IMR-90 (cell line): ENCODE measurements at regions not wholly inside any gene's neighbourhood (a gene's known extent, or its start where the extent isn't known, plus 50 kb on each side); places are given as distances from the start of the nearest gene placed in this dataset.

ENCODE experiments used
- ATAC-seq: fragments of 200-7000 bp; cut with Tn5 transposase; 2 replicates; pipeline ENCODE4 v1.9.1; 2020; ENCODE audit warnings: low read depth, mild to moderate bottlenecking, moderate library complexity
- BruUV-seq: library from RNA; stranded (reverse); fragments of 400-500 nt; replicated peaks from 2 replicates; lab custom pipeline; 2021; lab: Mats Ljungman, UMichigan
- CTCF ChIA-PET: fragments of 300-600 bp; formaldehyde crosslinking; extraction: SDS; loops from one replicate; lab custom pipeline; 2021; ENCODE audit warnings: antibody characterized with exemption; lab: Yijun Ruan, JAX
- POLR2A ChIA-PET: fragments of 300-600 bp; sonication (Branson Sonifier 250); formaldehyde crosslinking; loops from one replicate; lab custom pipeline; 2022; ENCODE audit warnings: antibody characterized with exemption; ENCODE audit not compliant: unreplicated experiment; lab: Charles Lee
- DNase-seq: peaks from one replicate; pipeline ENCODE4 v3.0.0; 2013
- H2AFZ ChIP-seq: replicated peaks from 2 replicates; pipeline ENCODE3; 2013; ENCODE audit warnings: low read length, mild to moderate bottlenecking; ENCODE audit not compliant: poor library complexity
- H2AK5ac ChIP-seq: 2 replicates; pipeline ENCODE4 v1.6.1; 2013; ENCODE audit warnings: low read depth, low read length, inconsistent platforms
- H2AK9ac ChIP-seq: replicated peaks from 2 replicates; pipeline ENCODE3; 2013; ENCODE audit warnings: mild to moderate bottlenecking, low read depth, low read length, moderate library complexity; ENCODE audit not compliant: poor library complexity
- H2BK120ac ChIP-seq: 2 replicates; pipeline ENCODE4 v1.6.1; 2013; ENCODE audit warnings: low read depth, low read length, inconsistent platforms
- H2BK15ac ChIP-seq: 3 replicates; pipeline ENCODE4 v1.6.1; 2013; ENCODE audit warnings: low read depth, low read length, inconsistent platforms
- H2BK20ac ChIP-seq: 2 replicates; pipeline ENCODE4 v1.6.1; 2013; ENCODE audit warnings: low read depth, mild to moderate bottlenecking, inconsistent platforms, low read length, moderate library complexity
- H2BK5ac ChIP-seq: 2 replicates; pipeline ENCODE4 v1.6.1; 2013; ENCODE audit warnings: mild to moderate bottlenecking, low read depth, low read length, inconsistent platforms; ENCODE audit not compliant: poor library complexity, severe bottlenecking
- H3K14ac ChIP-seq: replicated peaks from 2 replicates; pipeline ENCODE4 v1.6.1; 2013; ENCODE audit warnings: low read depth, low read length, inconsistent platforms
- H3K18ac ChIP-seq: 2 replicates; pipeline ENCODE4 v1.6.1; 2013; ENCODE audit warnings: low read depth, low read length, control low read depth
- H3K23ac ChIP-seq: 2 replicates; pipeline ENCODE4 v1.6.1; 2013; ENCODE audit warnings: low read depth, low read length, inconsistent platforms
- H3K27ac ChIP-seq: 2 replicates; pipeline ENCODE4 v1.5.1; 2013; ENCODE audit warnings: mild to moderate bottlenecking, control low read depth, low read length; ENCODE audit not compliant: insufficient read depth
- H3K27me3 ChIP-seq: 2 replicates; pipeline ENCODE4 v1.6.1; 2013; ENCODE audit warnings: low read length; ENCODE audit not compliant: control insufficient read depth, insufficient read depth
- H3K36me3 ChIP-seq: 2 replicates; pipeline ENCODE4 v1.6.1; 2013; ENCODE audit warnings: low read length, mixed read lengths; ENCODE audit not compliant: control insufficient read depth, insufficient read depth
- H3K4ac ChIP-seq: 2 replicates; pipeline ENCODE4 v1.6.1; 2013; ENCODE audit warnings: low read depth, low read length, inconsistent platforms
- H3K4me1 ChIP-seq: 2 replicates; pipeline ENCODE4 v1.6.1; 2013; ENCODE audit warnings: low read length, mixed read lengths; ENCODE audit not compliant: control insufficient read depth, insufficient read depth
- H3K4me2 ChIP-seq: 2 replicates; pipeline ENCODE4 v1.6.1; 2013; ENCODE audit warnings: low read depth, mild to moderate bottlenecking, control low read depth, low read length, moderate library complexity
- H3K4me3 ChIP-seq: 2 replicates; pipeline ENCODE4 v1.5.1; 2013; ENCODE audit warnings: low read depth, mild to moderate bottlenecking, control low read depth, low read length, moderate library complexity; ENCODE audit not compliant: insufficient read depth
- H3K56ac ChIP-seq: 2 replicates; pipeline ENCODE4 v1.6.1; 2013; ENCODE audit warnings: low read length, inconsistent platforms; ENCODE audit not compliant: insufficient read depth; ENCODE audit errors: extremely low read depth
- H3K79me1 ChIP-seq, 2 experiments: 2 replicates each; pipeline ENCODE4 v1.6.1; 2013; ENCODE audit warnings: low read length in 2 of 2, inconsistent platforms in 1 of 2, low read depth in 1 of 2
- H3K9ac ChIP-seq: 2 replicates; pipeline ENCODE4 v1.6.1; 2013; ENCODE audit warnings: low read depth, low read length, control low read depth
- H3K9me1 ChIP-seq: 2 replicates; pipeline ENCODE4 v1.6.1; 2013; ENCODE audit warnings: low read length, inconsistent platforms; ENCODE audit not compliant: insufficient read depth
- H3K9me3 ChIP-seq: 2 replicates; pipeline ENCODE4 v1.6.1; 2013; ENCODE audit warnings: low read length; ENCODE audit not compliant: control insufficient read depth, insufficient read depth
- H4K20me1 ChIP-seq: 2 replicates; pipeline ENCODE4 v1.6.1; 2013; ENCODE audit warnings: low read length, inconsistent platforms; ENCODE audit not compliant: insufficient read depth
- H4K5ac ChIP-seq: 2 replicates; pipeline ENCODE4 v1.6.1; 2013; ENCODE audit warnings: mild to moderate bottlenecking, low read depth, low read length, control low read depth
- H4K8ac ChIP-seq, 2 experiments: 2 replicates each; pipeline ENCODE4 v1.6.1; 2013; ENCODE audit warnings: low read depth in 2 of 2, low read length in 2 of 2, control low read depth in 1 of 2, inconsistent platforms in 1 of 2
- H4K91ac ChIP-seq: 2 replicates; pipeline ENCODE4 v1.6.1; 2013; ENCODE audit warnings: low read depth, low read length, inconsistent platforms; ENCODE audit not compliant: insufficient read depth
- BHLHE40 ChIP-seq: fragments of 150-350 bp; IDR thresholded peaks from 2 replicates; pipeline ENCODE4 v1.6.1; 2016; ENCODE audit warnings: mild to moderate bottlenecking, low read depth, low read length
- CEBPB ChIP-seq: IDR thresholded peaks from 2 replicates; pipeline ENCODE4 v1.6.1; 2012; ENCODE audit warnings: low read depth, low read length, improper control_type of control experiment
- CHD1 ChIP-seq: IDR thresholded peaks from 2 replicates; pipeline ENCODE4 v1.6.1; 2012; ENCODE audit warnings: low read depth, low read length, improper control_type of control experiment
- CTCF ChIP-seq: conservative IDR thresholded peaks from 2 replicates; pipeline ENCODE4 v1.5.1; 2012; ENCODE audit warnings: mild to moderate bottlenecking, low read depth, low read length, improper control_type of control experiment
- FOS ChIP-seq: fragments of 150-350 bp; IDR thresholded peaks from 2 replicates; pipeline ENCODE4 v1.6.1; 2016; ENCODE audit warnings: low read depth, low read length
- MAFK ChIP-seq: IDR thresholded peaks from 2 replicates; pipeline ENCODE4 v1.6.1; 2012; ENCODE audit warnings: low read depth, low read length, improper control_type of control experiment
- MXI1 ChIP-seq: IDR thresholded peaks from 2 replicates; pipeline ENCODE4 v1.6.1; 2012; ENCODE audit warnings: low read depth, mild to moderate bottlenecking, low read length, moderate library complexity, borderline replicate concordance
- NFE2L2 ChIP-seq: fragments of 150-350 bp; IDR thresholded peaks from 2 replicates; pipeline ENCODE4 v1.6.1; 2016; ENCODE audit warnings: low read depth, mild to moderate bottlenecking, low read length
- POLR2A ChIP-seq: IDR thresholded peaks from 2 replicates; pipeline ENCODE4 v1.6.1; 2012; ENCODE audit warnings: mild to moderate bottlenecking, low read depth, low read length
- RAD21 ChIP-seq: IDR thresholded peaks from 2 replicates; pipeline ENCODE4 v1.6.1; 2012; ENCODE audit warnings: low read length, improper control_type of control experiment
- RCOR1 ChIP-seq: IDR thresholded peaks from 2 replicates; pipeline ENCODE4 v1.6.1; 2012; ENCODE audit warnings: mild to moderate bottlenecking, low read length, improper control_type of control experiment; ENCODE audit not compliant: insufficient replicate concordance
- RFX5 ChIP-seq: IDR thresholded peaks from 2 replicates; pipeline ENCODE4 v1.8.0; 2012; ENCODE audit warnings: low read depth, mild to moderate bottlenecking, low read length, moderate library complexity
- SMC3 ChIP-seq: fragments of 150-350 bp; IDR thresholded peaks from 2 replicates; pipeline ENCODE4 v1.6.1; 2016; ENCODE audit warnings: low read depth, mild to moderate bottlenecking, antibody characterized with exemption, low read length, moderate library complexity
- WGBS, 2 experiments: methylation state at CpG; one replicate each; pipeline versions ENCODE4 v1.1.5 to v1.1.7; 2013; ENCODE audit warnings: missing lambda C conversion rate in 2 of 2; ENCODE audit not compliant: insufficient read length in 1 of 2; ENCODE audit errors: extremely low coverage in 2 of 2; 5-methylcytosine and 5-hydroxymethylcytosine counted together
- dilution Hi-C: fragments of 300-500 bp; cut with HindIII; formaldehyde crosslinking; loops from one replicate; pipeline ENCODE4 v1.14.3; 2018; ENCODE audit warnings: low sequenced_read_pairs; ENCODE audit not compliant: unreplicated experiment
- in situ Hi-C: fragments of 300-500 bp; cut with MboI; formaldehyde crosslinking; loops from 3 replicates; pipeline ENCODE4 v1.14.3; 2019; ENCODE audit warnings: low sequenced_read_pairs, inconsistent platforms, mixed read lengths
- intact Hi-C: fragments of 100-400 bp; cut with micrococcal nuclease; formaldehyde crosslinking; loops from 2 replicates; pipeline ENCODE4 v1.10.0; 2022
- TF ChIP-seq, protein P1 (sequence below): fragments of 150-350 bp; IDR thresholded peaks from 2 replicates; pipeline ENCODE4 v1.6.1; 2016; ENCODE audit warnings: low read depth, mild to moderate bottlenecking, low read length, moderate library complexity, borderline replicate concordance

DNA sequence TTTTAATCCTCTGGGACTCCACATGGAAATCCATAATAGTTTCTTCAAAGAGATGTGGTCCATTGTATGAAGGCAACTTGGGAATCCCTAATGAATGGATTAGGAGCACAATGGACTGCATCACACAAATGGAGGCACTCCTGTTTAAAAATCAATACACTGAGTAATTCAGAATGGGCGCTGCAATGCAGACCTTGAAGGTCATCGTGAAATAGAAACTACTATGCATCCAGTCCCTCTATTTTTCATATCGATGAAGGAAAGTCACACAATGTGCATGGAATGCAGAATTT, 98.8 kb upstream of the EGFL6 start:
- H2AFZ ChIP-seq = no peak overlapping the region
- ATAC-seq = no peak
- no CpG with 5 or more reads among the region's 3 CpGs for WGBS, 2 experiments
- H3K27me3 ChIP-seq = no peaks in the 10 kb centered on the region
- no peaks in the 10 kb centered on the region for H3K79me1 ChIP-seq
- no peak overlapping the region for H3K27ac ChIP-seq
- H2BK20ac ChIP-seq = no peak overlapping the region; the same call in 1 of the 2 replicates
- H4K8ac ChIP-seq = no peak overlapping the region
- no peak overlapping the region for H3K23ac ChIP-seq
- ChIA-PET CTCF (no interaction called here), POLR2A (no interaction called here)
- no peak overlapping the region for H4K5ac ChIP-seq
- no peak overlapping the region; the same call in 1 of the 2 replicates for H3K14ac ChIP-seq
- in situ Hi-C loops (no loop called here), dilution Hi-C loops (no loop called here), intact Hi-C loops (loop anchor here (5.0 kb wide), 1 partner anchor 38 kb away; no protein-coding TSS in a partner anchor)
- H4K20me1 ChIP-seq = no peaks in the 10 kb centered on the region
- no peaks in the 10 kb centered on the region for H3K9me1 ChIP-seq
- no peak overlapping the region for H3K4me3 ChIP-seq
- no peak overlapping the region for H4K91ac ChIP-seq
- no peak overlapping the region; the same call in 1 of the 2 replicates for H3K4ac ChIP-seq
- H2BK15ac ChIP-seq = no peak overlapping the region
- H3K4me1 ChIP-seq = peaks cover 7% of the 10 kb centered on the region
- H2AK5ac ChIP-seq = 0 out of 2 replicates have a peak overlapping the region, but pooled peaks have one; percentile 28
- H3K18ac ChIP-seq = 0 out of 2 replicates have a peak overlapping the region, but pooled peaks have one; percentile 9
- no peak overlapping the region for H3K4me2 ChIP-seq
- TF ChIP-seq CTCF (no peak), CHD1 (no peak), POLR2A (no peak), RFX5 (no peak), NFE2L2 (no peak), SMC3 (no peak), RCOR1 (no peak), BHLHE40 (no peak), RAD21 (no peak), CEBPB (no peak), FOS (no peak), MAFK (no peak), MXI1 (no peak)
- TF ChIP-seq, protein P1, sequence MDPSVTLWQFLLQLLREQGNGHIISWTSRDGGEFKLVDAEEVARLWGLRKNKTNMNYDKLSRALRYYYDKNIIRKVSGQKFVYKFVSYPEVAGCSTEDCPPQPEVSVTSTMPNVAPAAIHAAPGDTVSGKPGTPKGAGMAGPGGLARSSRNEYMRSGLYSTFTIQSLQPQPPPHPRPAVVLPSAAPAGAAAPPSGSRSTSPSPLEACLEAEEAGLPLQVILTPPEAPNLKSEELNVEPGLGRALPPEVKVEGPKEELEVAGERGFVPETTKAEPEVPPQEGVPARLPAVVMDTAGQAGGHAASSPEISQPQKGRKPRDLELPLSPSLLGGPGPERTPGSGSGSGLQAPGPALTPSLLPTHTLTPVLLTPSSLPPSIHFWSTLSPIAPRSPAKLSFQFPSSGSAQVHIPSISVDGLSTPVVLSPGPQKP = no peak
- no peak overlapping the region for H2BK5ac ChIP-seq
- peak overlapping the region; percentile 62; the same call in 1 of the 2 replicates for H2BK120ac ChIP-seq
- no peaks in the 10 kb centered on the region for H3K36me3 ChIP-seq
- H3K9ac ChIP-seq = no peak overlapping the region
- no peak for DNase-seq
- no peak overlapping the region for H2AK9ac ChIP-seq
- H3K56ac ChIP-seq = no peak overlapping the region
- H3K9me3 ChIP-seq = no peaks in the 10 kb centered on the region
- no TSS peak for BruUV-seq
